GM12891 (cell line): ENCODE measurements at regions not wholly inside any gene's neighbourhood (a gene's known extent, or its start where the extent isn't known, plus 50 kb on each side); places are given as distances from the start of the nearest gene placed in this dataset.

Experiments used
- DNase-seq: peaks from one replicate; pipeline ENCODE4 v3.0.0; 2011; ENCODE audit warnings: low spot score; ENCODE audit not compliant: insufficient read length
- FAIRE-seq: peaks from 2 replicates; lab custom pipeline; 2011; peaks lifted over from hg19 to GRCh38; lab: Jason Lieb, UNC
- PAX5 ChIP-seq: IDR thresholded peaks from 2 replicates; pipeline ENCODE4 v1.6.1; 2011; ENCODE audit warnings: low read length, moderate library complexity, mild to moderate bottlenecking; ENCODE audit not compliant: insufficient read depth, severe bottlenecking
- POLR2A ChIP-seq: IDR thresholded peaks from 2 replicates; pipeline ENCODE4 v1.6.1; 2011; ENCODE audit warnings: low read depth, low read length, control low read depth
- POLR2AphosphoS5 ChIP-seq: IDR thresholded peaks from 2 replicates; pipeline ENCODE4 v1.6.1; 2011; ENCODE audit warnings: low read depth, low read length, control low read depth
- POU2F2 ChIP-seq: IDR thresholded peaks from 2 replicates; pipeline ENCODE4 v1.6.1; 2011; ENCODE audit warnings: low read depth, mild to moderate bottlenecking, control low read depth, low read length, moderate library complexity
- SPI1 ChIP-seq: IDR thresholded peaks from 2 replicates; pipeline ENCODE4 v1.6.1; 2011; ENCODE audit warnings: low read depth, low read length, control low read depth
- TAF1 ChIP-seq: IDR thresholded peaks from 2 replicates; pipeline ENCODE4 v1.6.1; 2011; ENCODE audit warnings: low read depth, low read length, control low read depth

- TF ChIP-seq TAF1 (no peak), PAX5 (no peak), POLR2A (no peak), POLR2AphosphoS5 (no peak), SPI1 (no peak), POU2F2 (no peak)
- FAIRE-seq = peak; percentile 96
- DNase-seq = peak; percentile 54
These were observed 164.9 kb downstream of the DHX15 start for GRCh38 chr4:24419181-24420034.

DNA sequence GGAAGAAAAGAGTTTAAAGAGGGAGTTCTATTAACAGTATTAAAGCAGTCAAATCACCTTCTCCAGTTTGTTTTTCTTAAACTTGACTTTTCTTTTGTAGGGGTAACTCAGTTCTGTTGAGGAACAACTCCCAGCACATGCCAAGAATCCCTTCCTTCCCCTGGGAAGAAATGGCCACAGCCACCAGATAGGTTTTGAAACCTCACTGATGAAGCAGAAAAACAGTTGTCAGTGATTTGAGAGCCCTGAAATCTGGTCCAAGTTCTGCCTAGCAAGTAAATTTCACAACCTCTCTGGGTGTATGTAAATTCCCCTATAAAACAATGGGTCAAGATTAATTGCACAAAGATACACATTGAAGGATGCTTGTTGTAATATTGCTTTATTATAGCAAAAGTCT is 167.1 kb downstream of the DHX15 start:
- no peak for DNase-seq
- TF ChIP-seq SPI1 (no peak), POU2F2 (no peak), TAF1 (no peak), POLR2AphosphoS5 (no peak), PAX5 (no peak), POLR2A (no peak)
- no peak for FAIRE-seq

- TF ChIP-seq POLR2AphosphoS5 = no peak
- TF ChIP-seq PAX5 = no peak
- no peak for TF ChIP-seq POU2F2
- no peak for TF ChIP-seq POLR2A
- TF ChIP-seq SPI1 = no peak
- no peak for TF ChIP-seq TAF1
- no peak for FAIRE-seq
- no peak for DNase-seq
These were observed 168.1 kb downstream of the DHX15 start for GRCh38 chr4:24416293-24416692.

GRCh38 chr4:24413311-24413784 is 171.0 kb downstream of the DHX15 start:
- FAIRE-seq (no peak), DNase-seq (no peak)
- no peak for TF ChIP-seq PAX5
- TF ChIP-seq POU2F2 = no peak
- TF ChIP-seq POLR2AphosphoS5 = no peak
- no peak for TF ChIP-seq SPI1
- no peak for TF ChIP-seq POLR2A
- TF ChIP-seq TAF1 = no peak

- no peak for TF ChIP-seq POLR2A
- TF ChIP-seq POLR2AphosphoS5 = no peak
- TF ChIP-seq POU2F2 = no peak
- TF ChIP-seq SPI1 = no peak
- no peak for TF ChIP-seq PAX5
- no peak for TF ChIP-seq TAF1
- no peak for FAIRE-seq
- no peak for DNase-seq
These were observed 172.5 kb downstream of the DHX15 start for GRCh38 chr4:24411806-24412205.

- DNase-seq (no peak), FAIRE-seq (no peak)
- TF ChIP-seq POLR2AphosphoS5 = no peak
- no peak for TF ChIP-seq PAX5
- TF ChIP-seq SPI1 = no peak
- TF ChIP-seq TAF1 = no peak
- TF ChIP-seq POLR2A = no peak
- TF ChIP-seq POU2F2 = no peak
These were observed 173.1 kb downstream of the DHX15 start for GRCh38 chr4:24411299-24411698.

GRCh38 chr4:24408640-24409039 is 175.7 kb downstream of the DHX15 start:
- TF ChIP-seq PAX5 (no peak), SPI1 (no peak), POU2F2 (no peak), POLR2A (no peak), POLR2AphosphoS5 (no peak), TAF1 (no peak)
- FAIRE-seq = no peak
- no peak for DNase-seq

DNA sequence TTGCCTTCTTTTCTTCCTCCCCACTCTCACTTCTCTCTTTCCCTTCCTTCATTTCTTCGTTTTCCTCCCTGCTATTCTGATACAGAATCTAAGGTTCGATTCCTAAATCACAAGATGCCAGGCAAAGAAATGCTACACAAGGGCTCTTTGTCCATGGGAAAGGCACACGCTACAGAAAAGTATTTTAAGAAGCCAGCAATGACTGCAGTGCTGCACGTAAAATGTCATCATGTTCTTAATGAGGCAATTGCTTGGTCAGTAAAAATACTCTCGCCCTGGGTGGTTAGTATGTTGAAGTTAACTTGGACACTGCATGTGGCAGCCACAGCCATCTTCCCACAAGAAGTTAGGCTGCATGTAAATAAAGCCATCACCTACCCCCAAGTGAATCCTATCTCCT is 178.4 kb downstream of the DHX15 start:
- no peak for FAIRE-seq
- DNase-seq = no peak
- no peak for TF ChIP-seq TAF1
- TF ChIP-seq SPI1 = no peak
- no peak for TF ChIP-seq POLR2A
- TF ChIP-seq PAX5 = no peak
- TF ChIP-seq POU2F2 = no peak
- no peak for TF ChIP-seq POLR2AphosphoS5

- DNase-seq = no peak
- no peak for FAIRE-seq
- TF ChIP-seq TAF1 (no peak), POU2F2 (no peak), SPI1 (no peak), PAX5 (no peak), POLR2A (no peak), POLR2AphosphoS5 (no peak)
These were observed 179.0 kb downstream of the DHX15 start for GRCh38 chr4:24405341-24405740.

- DNase-seq = no peak
- TF ChIP-seq POLR2A (no peak), POLR2AphosphoS5 (no peak), SPI1 (no peak), POU2F2 (no peak), TAF1 (no peak), PAX5 (no peak)
- no peak for FAIRE-seq
These were observed 180.1 kb downstream of the DHX15 start for GRCh38 chr4:24404281-24404680.

GRCh38 chr4:24403265-24403664 is 181.1 kb downstream of the DHX15 start:
- no peak for FAIRE-seq

More at GRCh38 chr4:24403265-24403664, 181.1 kb downstream of the DHX15 start:
- no peak for TF ChIP-seq POLR2AphosphoS5
- TF ChIP-seq POLR2A = no peak
- TF ChIP-seq PAX5 = no peak
- TF ChIP-seq TAF1 = no peak
- TF ChIP-seq SPI1 = no peak
- TF ChIP-seq POU2F2 = no peak
- no peak for DNase-seq
